RWPE2 (cell line): ENCODE measurements at regions not wholly inside any gene's neighbourhood (a gene's known extent, or its start where the extent isn't known, plus 50 kb on each side); places are given as distances from the start of the nearest gene placed in this dataset.
A peak's percentile ranks its signal among the peaks of the same experiment; 100 is the strongest.

Experiments
- ATAC-seq: fragments of 200-7000 bp; cut with Tn5 transposase; 3 replicates; pipeline ENCODE4 v1.9.1; 2021; ENCODE audit warnings: low read depth
- DNase-seq: peaks from one replicate; pipeline ENCODE4 v3.0.0-alpha.2; 2020; ENCODE audit warnings: low spot score
- H3K27ac ChIP-seq: fragments of 450-650 bp; 2 replicates; pipeline ENCODE4 v1.5.1; 2017; ENCODE audit warnings: mild to moderate bottlenecking; ENCODE audit not compliant: poor library complexity, severe bottlenecking
- H3K27me3 ChIP-seq: fragments of 250-450 bp; sonication (Bioruptor Pico); 2 replicates; pipeline ENCODE4 v1.5.1; 2021; ENCODE audit warnings: mild to moderate bottlenecking, moderate library complexity; ENCODE audit not compliant: insufficient read depth, poor library complexity, severe bottlenecking
- H3K36me3 ChIP-seq: fragments of 250-450 bp; sonication (Bioruptor Pico); 2 replicates; pipeline ENCODE4 v1.5.1; 2020; ENCODE audit warnings: low read depth, mild to moderate bottlenecking, moderate library complexity
- H3K4me1 ChIP-seq: fragments of 250-450 bp; sonication (Bioruptor Pico); 2 replicates; pipeline ENCODE4 v1.5.1; 2021; ENCODE audit warnings: mild to moderate bottlenecking, moderate library complexity; ENCODE audit not compliant: insufficient read depth, poor library complexity, severe bottlenecking
- H3K4me3 ChIP-seq: fragments of 250-450 bp; sonication (Bioruptor Pico); 2 replicates; pipeline ENCODE4 v1.5.1; 2021; ENCODE audit warnings: mild to moderate bottlenecking, moderate library complexity; ENCODE audit not compliant: severe bottlenecking
- H3K9me3 ChIP-seq: fragments of 250-450 bp; sonication (Bioruptor Pico); 2 replicates; pipeline ENCODE4 v1.5.1; 2021; ENCODE audit warnings: mild to moderate bottlenecking, moderate library complexity; ENCODE audit not compliant: severe bottlenecking
- CTCF ChIP-seq: fragments of 450-650 bp; IDR thresholded peaks from one replicate; pipeline ENCODE4 v1.5.1; 2017; ENCODE audit warnings: mild to moderate bottlenecking, moderate library complexity; ENCODE audit not compliant: poor library complexity, severe bottlenecking

GRCh38 chr11:80990885-80991284 is 1550.1 kb upstream of the TENM4 start:
- H3K4me3 ChIP-seq, result no peak overlapping the region
- no peaks in the 10 kb centered on the region for H3K9me3 ChIP-seq
- no peak for TF ChIP-seq CTCF
- no peaks in the 10 kb centered on the region for H3K4me1 ChIP-seq
- no peak for DNase-seq
- no peak overlapping the region for H3K27ac ChIP-seq
- H3K27me3 ChIP-seq, result no peaks in the 10 kb centered on the region
- H3K36me3 ChIP-seq, result no peaks in the 10 kb centered on the region
- no peak for ATAC-seq

GRCh38 chr11:80987171-80987570 is 1546.3 kb upstream of the TENM4 start:
- no peaks in the 10 kb centered on the region for H3K27me3 ChIP-seq
- ATAC-seq, result no peak

GRCh38 chr11:80986421-80987074 is 1545.7 kb upstream of the TENM4 start:
- no peaks in the 10 kb centered on the region for H3K27me3 ChIP-seq
- DNase-seq, result no peak
- no peaks in the 10 kb centered on the region for H3K9me3 ChIP-seq
- no peak overlapping the region for H3K27ac ChIP-seq
- H3K4me3 ChIP-seq, result no peak overlapping the region
- H3K4me1 ChIP-seq, result no peaks in the 10 kb centered on the region
- no peaks in the 10 kb centered on the region for H3K36me3 ChIP-seq
- TF ChIP-seq CTCF, result no peak
- ATAC-seq, result no peak

More at GRCh38 chr11:80987171-80987570, 1546.3 kb upstream of the TENM4 start:
- H3K4me1 ChIP-seq, result no peaks in the 10 kb centered on the region
- DNase-seq, result no peak
- no peak for TF ChIP-seq CTCF
- H3K36me3 ChIP-seq, result no peaks in the 10 kb centered on the region
- H3K4me3 ChIP-seq, result no peak overlapping the region
- H3K27ac ChIP-seq, result no peak overlapping the region
- H3K9me3 ChIP-seq, result no peaks in the 10 kb centered on the region

GRCh38 chr11:80980227-80980626 is 1539.4 kb upstream of the TENM4 start:
- Histone ChIP-seq H3K36me3 (no peaks in the 10 kb centered on the region), H3K27ac (no peak overlapping the region), H3K27me3 (no peaks in the 10 kb centered on the region), H3K9me3 (no peaks in the 10 kb centered on the region), H3K4me1 (no peaks in the 10 kb centered on the region), H3K4me3 (no peak overlapping the region)
- no peak for TF ChIP-seq CTCF
- DNase-seq (no peak), ATAC-seq (peak; percentile 93)

GRCh38 chr11:80973786-80974185 is 1533.0 kb upstream of the TENM4 start:
- ATAC-seq, result no peak
- no peaks in the 10 kb centered on the region for H3K36me3 ChIP-seq
- DNase-seq, result no peak
- no peaks in the 10 kb centered on the region for H3K9me3 ChIP-seq
- no peak overlapping the region for H3K27ac ChIP-seq
- no peak overlapping the region for H3K4me3 ChIP-seq
- TF ChIP-seq CTCF, result no peak
- H3K4me1 ChIP-seq, result no peaks in the 10 kb centered on the region
- H3K27me3 ChIP-seq, result no peaks in the 10 kb centered on the region
